HT-29 (cell line): ENCODE measurements at regions not wholly inside any gene's neighbourhood (a gene's known extent, or its start where the extent isn't known, plus 50 kb on each side); places are given as distances from the start of the nearest gene placed in this dataset.

Source experiments
- DNase-seq: peaks from one replicate; pipeline ENCODE4 v3.0.0-alpha.2; 2015; ENCODE audit warnings: low spot score

GRCh38 chr13:89883893-89884448 lies 1463.5 kb upstream of the MIR17HG start:
- DNase-seq = no peak

GRCh38 chr13:89890806-89891205 lies 1456.7 kb upstream of the MIR17HG start:
- no peak for DNase-seq

- no peak for DNase-seq
Measured at GRCh38 chr13:89891416-89891815, 1456.1 kb upstream of the MIR17HG start.

GRCh38 chr13:89897681-89898080 lies 1449.8 kb upstream of the MIR17HG start:
- DNase-seq = no peak

GRCh38 chr13:89899302-89900103 lies 1448.0 kb upstream of the MIR17HG start:
- no peak for DNase-seq

- no peak for DNase-seq
Measured at GRCh38 chr13:89900104-89900765, 1447.3 kb upstream of the MIR17HG start.

- no peak for DNase-seq
Measured at GRCh38 chr13:89902223-89902622, 1445.3 kb upstream of the MIR17HG start.

- no peak for DNase-seq
Measured at GRCh38 chr13:89903115-89903514, 1444.4 kb upstream of the MIR17HG start.

- no peak for DNase-seq
Measured at GRCh38 chr13:89910166-89910565, 1437.3 kb upstream of the MIR17HG start.

- DNase-seq = no peak
Measured at GRCh38 chr13:89916551-89916950, 1430.9 kb upstream of the MIR17HG start.

- no peak for DNase-seq
Measured at GRCh38 chr13:89920461-89920860, 1427.0 kb upstream of the MIR17HG start.

GRCh38 chr13:89923052-89923451 lies 1424.4 kb upstream of the MIR17HG start:
- DNase-seq = no peak

GRCh38 chr13:89923736-89924135 lies 1423.8 kb upstream of the MIR17HG start:
- no peak for DNase-seq

- DNase-seq = peak; percentile 54
Measured at GRCh38 chr13:89925107-89925506, 1422.4 kb upstream of the MIR17HG start.

- no peak for DNase-seq
Measured at GRCh38 chr13:89930861-89931260, 1416.6 kb upstream of the MIR17HG start.

GRCh38 chr13:89932902-89933301 lies 1414.6 kb upstream of the MIR17HG start:
- DNase-seq = no peak

GRCh38 chr13:89936256-89936655 lies 1411.2 kb upstream of the MIR17HG start:
- no peak for DNase-seq

- no peak for DNase-seq
Measured at GRCh38 chr13:89937420-89937819, 1410.1 kb upstream of the MIR17HG start.

GRCh38 chr13:89940383-89940782 lies 1407.1 kb upstream of the MIR17HG start:
- DNase-seq = no peak

- DNase-seq = no peak
Measured at GRCh38 chr13:89943139-89943538, 1404.3 kb upstream of the MIR17HG start.

- no peak for DNase-seq
Measured at GRCh38 chr13:89950225-89950624, 1397.3 kb upstream of the MIR17HG start.

GRCh38 chr13:89951341-89951740 lies 1396.1 kb upstream of the MIR17HG start:
- DNase-seq = no peak

GRCh38 chr13:89953581-89953980 lies 1393.9 kb upstream of the MIR17HG start:
- no peak for DNase-seq
